ENCODE measurements at regions not wholly inside any gene's neighbourhood (a gene's known extent, or its start where the extent isn't known, plus 50 kb on each side); places are given as distances from the start of the nearest gene placed in this dataset.

- TF ChIP-seq EZH2 (IDR thresholded peaks at IDR 0.05; ENCODE audit: insufficient read depth, poor library complexity, severe bottlenecking) = no peak
- no peak for TF ChIP-seq EZH2phosphoT487 (IDR thresholded peaks at IDR 0.05; ENCODE audit: insufficient read depth, low read depth)
Observed at GRCh38 chr3:157573780-157574378, 70.7 kb upstream of the VEPH1 start.
